OCI-LY1 (cell line): ENCODE measurements at regions not wholly inside any gene's neighbourhood (a gene's known extent, or its start where the extent isn't known, plus 50 kb on each side); places are given as distances from the start of the nearest gene placed in this dataset.

ENCODE experiments used
- EZH2 ChIP-seq: fragments of 200-600 bp; sonication (generic), shearing (Covaris generic); IDR thresholded peaks from 2 replicates; pipeline ENCODE4 v1.8.0; 2017; ENCODE audit warnings: borderline replicate concordance, mixed run types, mild to moderate bottlenecking, antibody characterized with exemption, low read length, moderate library complexity, mixed read lengths
- TF ChIP-seq, protein P1 (sequence below): fragments of 200-600 bp; sonication (generic), shearing (Covaris generic); IDR thresholded peaks from 2 replicates; pipeline ENCODE4 v1.5.1; 2017; ENCODE audit warnings: mild to moderate bottlenecking, antibody characterized with exemption, low read length, moderate library complexity, mixed read lengths

DNA sequence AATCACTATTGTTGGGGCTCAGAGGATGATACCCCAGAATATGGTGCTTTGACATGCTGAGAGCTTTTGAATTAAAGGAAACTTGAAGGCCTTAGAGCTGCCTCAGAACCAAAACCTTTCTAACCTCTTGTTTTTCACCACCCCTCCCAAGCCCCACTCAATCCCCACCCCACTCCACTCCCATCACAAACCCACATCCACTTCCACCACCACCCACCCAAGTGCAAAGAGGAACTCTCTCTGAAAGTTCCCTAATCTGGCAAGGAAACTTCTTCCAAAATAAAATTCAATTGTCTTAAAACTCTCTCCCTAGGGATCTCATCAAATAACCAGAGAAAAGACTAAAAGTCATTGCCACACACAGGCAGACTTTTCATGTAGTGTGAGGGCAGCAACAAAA, 301.2 kb upstream of the ARHGEF26 start:
- TF ChIP-seq, protein P1, sequence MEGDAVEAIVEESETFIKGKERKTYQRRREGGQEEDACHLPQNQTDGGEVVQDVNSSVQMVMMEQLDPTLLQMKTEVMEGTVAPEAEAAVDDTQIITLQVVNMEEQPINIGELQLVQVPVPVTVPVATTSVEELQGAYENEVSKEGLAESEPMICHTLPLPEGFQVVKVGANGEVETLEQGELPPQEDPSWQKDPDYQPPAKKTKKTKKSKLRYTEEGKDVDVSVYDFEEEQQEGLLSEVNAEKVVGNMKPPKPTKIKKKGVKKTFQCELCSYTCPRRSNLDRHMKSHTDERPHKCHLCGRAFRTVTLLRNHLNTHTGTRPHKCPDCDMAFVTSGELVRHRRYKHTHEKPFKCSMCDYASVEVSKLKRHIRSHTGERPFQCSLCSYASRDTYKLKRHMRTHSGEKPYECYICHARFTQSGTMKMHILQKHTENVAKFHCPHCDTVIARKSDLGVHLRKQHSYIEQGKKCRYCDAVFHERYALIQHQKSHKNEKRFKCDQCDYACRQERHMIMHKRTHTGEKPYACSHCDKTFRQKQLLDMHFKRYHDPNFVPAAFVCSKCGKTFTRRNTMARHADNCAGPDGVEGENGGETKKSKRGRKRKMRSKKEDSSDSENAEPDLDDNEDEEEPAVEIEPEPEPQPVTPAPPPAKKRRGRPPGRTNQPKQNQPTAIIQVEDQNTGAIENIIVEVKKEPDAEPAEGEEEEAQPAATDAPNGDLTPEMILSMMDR = no peak
- TF ChIP-seq EZH2 = no peak
